Common myeloid progenitor, CD34-positive (primary cell): ENCODE measurements at regions not wholly inside any gene's neighbourhood (a gene's known extent, or its start where the extent isn't known, plus 50 kb on each side); places are given as distances from the start of the nearest gene placed in this dataset.
A peak's percentile ranks its signal among the peaks of the same experiment; 100 is the strongest.

Source experiments
- CTCF ChIA-PET: fragments of 350-600 bp; sonication (Branson Sonifier 250); formaldehyde crosslinking; loops from one replicate; lab custom pipeline; 2021; ENCODE audit warnings: antibody characterized with exemption; lab: Charles Lee
- POLR2A ChIA-PET: fragments of 350-600 bp; sonication (Branson Sonifier 250); formaldehyde crosslinking; loops from one replicate; lab custom pipeline; 2021; ENCODE audit warnings: antibody characterized with exemption; lab: Charles Lee
- DNase-seq, 3 donors: peaks; one replicate each; pipeline versions ENCODE4 v3.0.0 to v3.0.0-alpha.2; 2013
- H3K27ac ChIP-seq, 2 experiments: 1 replicate in 1 of 2; 2 replicates in 1 of 2; pipeline ENCODE4 v1.7.0; 2013; ENCODE audit warnings: inconsistent platforms in 2 of 2, low read length in 2 of 2, mild to moderate bottlenecking in 2 of 2, low read depth in 1 of 2, moderate library complexity in 1 of 2; ENCODE audit not compliant: severe bottlenecking in 2 of 2, insufficient read depth in 1 of 2, poor library complexity in 1 of 2
- H3K27me3 ChIP-seq, 5 experiments: replicated peaks in 2 of 5; 1 replicate in 3 of 5; 2 replicates in 2 of 5; pipeline versions ENCODE4 v1.6.1 to v1.7.0; 2013; ENCODE audit warnings: low read length in 4 of 5, mild to moderate bottlenecking in 2 of 5, moderate library complexity in 2 of 5, inconsistent platforms in 1 of 5; ENCODE audit not compliant: insufficient read depth in 5 of 5, control insufficient read depth in 4 of 5
- H3K36me3 ChIP-seq, 4 experiments: 1 replicate in 2 of 4; 2 replicates in 2 of 4; pipeline versions ENCODE4 v1.6.1 to v1.7.0; 2013; ENCODE audit warnings: low read length in 3 of 4, control low read depth in 1 of 4, mild to moderate bottlenecking in 1 of 4; ENCODE audit not compliant: control insufficient read depth in 4 of 4, insufficient read depth in 4 of 4
- H3K4me1 ChIP-seq, 4 experiments: 1 replicate in 3 of 4; 2 replicates in 1 of 4; pipeline versions ENCODE4 v1.6.1 to v1.7.1; 2013; ENCODE audit warnings: low read length in 3 of 4, mild to moderate bottlenecking in 3 of 4, control low read depth in 1 of 4, inconsistent platforms in 1 of 4, moderate library complexity in 1 of 4; ENCODE audit not compliant: control insufficient read depth in 4 of 4, insufficient read depth in 4 of 4; ENCODE audit errors: control extremely low read depth in 1 of 4
- H3K4me3 ChIP-seq, 7 experiments: 1 replicate in 4 of 7; 2 replicates in 3 of 7; pipeline versions ENCODE4 v1.5.1 to v1.7.0; 2013; ENCODE audit warnings: mild to moderate bottlenecking in 7 of 7, low read length in 6 of 7, moderate library complexity in 6 of 7, inconsistent platforms in 2 of 7, low read depth in 2 of 7, control low read depth in 1 of 7; ENCODE audit not compliant: insufficient read depth in 4 of 7, control insufficient read depth in 1 of 7; ENCODE audit errors: extremely low read depth in 1 of 7
- H3K9me3 ChIP-seq, 5 experiments: 1 replicate in 4 of 5; 2 replicates in 1 of 5; pipeline versions ENCODE4 v1.6.1 to v1.7.1; 2013; ENCODE audit warnings: low read length in 4 of 5, mild to moderate bottlenecking in 2 of 5, inconsistent platforms in 1 of 5, low read depth in 1 of 5, moderate library complexity in 1 of 5; ENCODE audit not compliant: control insufficient read depth in 4 of 5, insufficient read depth in 2 of 5; ENCODE audit errors: control extremely low read depth in 1 of 5
- WGBS: methylation state at CpG from one replicate; pipeline ENCODE4 v1.1.5; 2013; ENCODE audit not compliant: insufficient coverage; 5-methylcytosine and 5-hydroxymethylcytosine counted together

- Histone ChIP-seq H3K27me3 (no peaks in the 10 kb centered on the region), H3K4me1 (peaks cover 11 to 33% (median 23%) of the 10 kb centered on the region in 4 experiments), H3K27ac (no peak overlapping the region), H3K4me3 (no peak overlapping the region), H3K36me3 (no peaks in the 10 kb centered on the region), H3K9me3 (no peaks in the 10 kb centered on the region)
- ChIA-PET CTCF (no interaction called here), POLR2A (interaction anchor here (0.8 kb wide), 1 partner anchor 13 kb away, joined by 3 read pairs; no protein-coding TSS in a partner anchor)
- no peak for DNase-seq
- WGBS: 67% methylated on average over 2 of the region's 4 CpGs
These were observed 64.0 kb upstream of the KLF6 start for GRCh38 chr10:3848775-3849635.

GRCh38 chr10:3848005-3848774, 63.2 kb upstream of the KLF6 start:
- no peaks in the 10 kb centered on the region for H3K36me3 ChIP-seq
- no peaks in the 10 kb centered on the region for H3K27me3 ChIP-seq
- ChIA-PET CTCF (no interaction called here), POLR2A (no interaction called here)
- H3K27ac ChIP-seq: no peak overlapping the region
- peaks cover 11 to 31% (median 23%) of the 10 kb centered on the region in 4 experiments for H3K4me1 ChIP-seq
- DNase-seq: no peak
- H3K4me3 ChIP-seq: no peak overlapping the region
- WGBS: 100% methylated on average over 1 of the region's 6 CpGs
- H3K9me3 ChIP-seq: no peaks in the 10 kb centered on the region

- ChIA-PET CTCF (no interaction called here), POLR2A (no interaction called here)
- WGBS: 67% methylated on average over 1 of the region's 3 CpGs
These were observed 61.7 kb upstream of the KLF6 start for GRCh38 chr10:3846736-3847135.

GRCh38 chr10:3844491-3845025, 59.5 kb upstream of the KLF6 start:
- ChIA-PET POLR2A (no interaction called here), CTCF (interaction anchor here (1.5 kb wide), 1 partner anchor 12 kb away, joined by 4 read pairs; no protein-coding TSS in a partner anchor)
- H3K4me1 ChIP-seq: peaks cover 0 to 3% (median 0%) of the 10 kb centered on the region in 4 experiments
- H3K27ac ChIP-seq: no peak overlapping the region
- H3K27me3 ChIP-seq: no peaks in the 10 kb centered on the region
- no peaks in the 10 kb centered on the region for H3K36me3 ChIP-seq
- no peaks in the 10 kb centered on the region for H3K9me3 ChIP-seq
- no CpG with 5 or more reads among the region's 1 CpG for WGBS
- no peak overlapping the region for H3K4me3 ChIP-seq
- DNase-seq: no peak

More at GRCh38 chr10:3846736-3847135, 61.7 kb upstream of the KLF6 start:
- no peak overlapping the region for H3K27ac ChIP-seq
- no peaks in the 10 kb centered on the region for H3K27me3 ChIP-seq
- H3K36me3 ChIP-seq: no peaks in the 10 kb centered on the region
- H3K9me3 ChIP-seq: no peaks in the 10 kb centered on the region
- peaks cover 7 to 16% (median 12%) of the 10 kb centered on the region in 4 experiments for H3K4me1 ChIP-seq
- no peak for DNase-seq
- H3K4me3 ChIP-seq: no peak overlapping the region

- Histone ChIP-seq H3K27ac (no peak overlapping the region), H3K36me3 (no peaks in the 10 kb centered on the region), H3K4me1 (peaks cover 3 to 8% (median 5%) of the 10 kb centered on the region in 4 experiments), H3K4me3 (no peak overlapping the region), H3K27me3 (no peaks in the 10 kb centered on the region), H3K9me3 (no peaks in the 10 kb centered on the region)
- ChIA-PET POLR2A (no interaction called here), CTCF (no interaction called here)
- 100% methylated on average over 6 of the region's 14 CpGs for WGBS
- peak in 1 of 3 donors; percentile 39 for DNase-seq
These were observed 53.7 kb upstream of the KLF6 start for GRCh38 chr10:3838460-3839437.

GRCh38 chr10:3837647-3838459, 52.8 kb upstream of the KLF6 start:
- 94% methylated on average over 2 of the region's 9 CpGs for WGBS
- Histone ChIP-seq H3K4me3 (no peak overlapping the region), H3K36me3 (no peaks in the 10 kb centered on the region), H3K27me3 (no peaks in the 10 kb centered on the region), H3K27ac (no peak overlapping the region), H3K4me1 (peaks cover 3 to 8% (median 5%) of the 10 kb centered on the region in 4 experiments), H3K9me3 (no peaks in the 10 kb centered on the region)
- DNase-seq: no peak
- ChIA-PET CTCF (no interaction called here), POLR2A (interaction anchor here (1.3 kb wide), 1 partner anchor 52 kb away, joined by 4 read pairs; the partner anchor contains the start of gene KLF6)
